NT2/D1 (cell line): ENCODE measurements at regions not wholly inside any gene's neighbourhood (a gene's known extent, or its start where the extent isn't known, plus 50 kb on each side); places are given as distances from the start of the nearest gene placed in this dataset.

ENCODE experiments used
- YY1 ChIP-seq: IDR thresholded peaks from 2 replicates; pipeline ENCODE4 v1.6.1; 2011; ENCODE audit not compliant: insufficient read length, insufficient read depth
- ZNF274 ChIP-seq: IDR thresholded peaks from 2 replicates; pipeline ENCODE4 v1.6.1; 2011; ENCODE audit warnings: mild to moderate bottlenecking, low read depth, low read length

- no peak for TF ChIP-seq ZNF274
- no peak for TF ChIP-seq YY1
Observed at GRCh38 chr1:70902211-70902610, 145.4 kb downstream of the PTGER3 start.
